ENCODE measurements at regions not wholly inside any gene's neighbourhood (a gene's known extent, or its start where the extent isn't known, plus 50 kb on each side); places are given as distances from the start of the nearest gene placed in this dataset.

- no peak for DNase-seq (ENCODE audit: low read depth in 2 of 2)
Measured at GRCh38 chr3:80055306-80055705, 287.5 kb upstream of the ROBO1 start.

DNA sequence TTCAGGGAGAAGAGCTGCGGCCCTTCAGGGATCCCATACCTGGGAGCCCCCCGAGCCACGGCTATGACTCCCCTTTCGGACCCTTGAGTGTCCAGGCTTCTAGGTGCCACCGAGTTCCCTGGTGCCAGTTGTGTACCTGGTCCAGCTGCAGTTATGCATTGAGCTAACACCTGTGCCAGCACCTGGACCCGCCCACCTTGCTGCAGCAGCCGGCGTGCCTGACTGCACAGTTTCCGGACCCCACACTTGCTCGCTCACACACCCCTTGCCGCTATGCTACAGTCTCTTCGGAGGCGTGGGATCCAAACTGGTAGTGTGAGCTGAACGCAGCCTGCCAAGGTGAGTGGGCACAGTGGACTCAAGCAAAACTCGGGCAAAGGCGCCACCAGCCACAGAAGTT lies 284.5 kb upstream of the ROBO1 start:
- no peak for DNase-seq (ENCODE audit: low read depth in 2 of 2)

GRCh38 chr3:80051602-80051962 lies 283.8 kb upstream of the ROBO1 start:
- DNase-seq (ENCODE audit: low read depth in 2 of 2): no peak

DNA sequence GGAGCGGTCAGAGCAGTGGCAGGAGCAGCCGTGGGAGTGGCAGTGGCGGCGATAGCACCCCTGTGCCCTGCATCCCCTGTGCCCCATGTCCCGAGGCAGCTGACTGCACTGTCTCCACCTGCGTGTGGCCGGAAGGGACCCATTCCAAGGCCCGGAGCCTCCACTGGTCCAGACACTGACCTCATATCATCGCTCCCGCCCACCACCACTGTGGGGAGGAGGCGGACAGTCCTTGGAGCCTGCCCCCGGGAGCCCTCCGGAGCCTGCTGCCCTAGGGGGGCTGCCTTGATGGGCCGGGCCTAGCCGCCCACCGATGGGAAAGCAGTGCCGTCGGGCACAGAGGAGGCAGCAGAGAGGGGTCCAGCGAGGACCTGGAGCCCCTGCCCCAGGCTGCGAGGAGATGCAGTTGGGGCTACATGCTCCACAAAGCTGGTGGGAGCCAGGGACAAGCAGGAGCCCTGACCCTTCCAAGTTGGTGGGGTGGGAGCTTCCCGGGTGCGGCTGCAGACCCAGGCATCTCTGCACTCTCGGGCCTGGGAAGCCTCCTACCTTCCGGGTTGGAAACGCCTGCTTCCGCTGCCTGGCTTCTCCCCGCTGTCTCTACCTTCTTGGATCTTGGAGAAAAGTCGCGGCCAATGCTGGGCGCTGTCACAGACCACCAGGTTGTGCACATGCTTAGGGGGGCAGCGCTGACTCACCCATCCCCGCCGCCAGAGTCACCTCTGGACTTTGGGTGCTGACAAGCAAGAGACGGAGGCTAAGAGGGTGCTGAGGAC lies 283.2 kb upstream of the ROBO1 start:
- no peak for DNase-seq (ENCODE audit: low read depth in 2 of 2)

DNA sequence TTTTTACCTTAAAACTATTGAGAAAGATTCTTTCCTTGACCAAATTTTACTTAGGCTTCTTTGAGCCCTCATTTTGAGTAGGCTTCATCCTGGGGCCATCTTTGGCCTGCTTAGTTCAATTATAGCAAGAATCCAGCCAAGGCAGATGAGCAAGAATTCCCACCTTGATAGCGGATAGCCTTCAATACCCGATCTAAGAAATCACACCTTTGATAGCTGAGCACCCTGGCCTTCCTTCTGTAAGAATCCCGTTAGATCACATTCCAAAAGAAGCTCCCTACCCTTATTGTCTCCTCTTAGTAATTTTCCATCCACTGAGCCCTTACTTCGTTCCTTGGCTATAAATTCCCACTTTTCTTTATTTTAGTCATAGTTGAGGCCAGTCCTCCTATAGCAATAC lies 275.4 kb upstream of the ROBO1 start:
- no peak for DNase-seq (ENCODE audit: low read depth in 2 of 2)

GRCh38 chr3:80040067-80040466 lies 272.3 kb upstream of the ROBO1 start:
- no peak for DNase-seq (ENCODE audit: low read depth in 2 of 2)

DNA sequence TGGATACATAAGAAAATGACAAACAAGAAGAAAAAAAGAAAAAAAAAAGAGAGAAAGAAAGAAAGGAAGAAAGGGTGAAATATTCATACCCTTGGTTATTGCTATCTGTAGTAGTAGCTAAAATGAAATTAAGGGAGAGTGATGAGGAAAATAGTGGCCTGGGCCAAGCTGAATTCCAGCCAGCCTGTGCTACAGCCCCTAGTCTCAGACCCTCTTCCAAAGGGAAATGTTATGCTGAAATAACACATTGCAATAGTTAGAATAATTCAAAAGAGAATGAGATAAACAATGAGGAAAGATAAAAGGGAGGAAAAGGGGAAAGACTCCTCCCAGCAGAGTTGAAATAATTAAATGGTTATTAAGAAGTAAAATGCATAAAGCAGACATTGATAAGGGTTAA lies 268.4 kb upstream of the ROBO1 start:
- DNase-seq (ENCODE audit: low read depth in 2 of 2): no peak

GRCh38 chr3:80035021-80035420 lies 267.2 kb upstream of the ROBO1 start:
- DNase-seq (ENCODE audit: low read depth in 2 of 2): no peak

DNA sequence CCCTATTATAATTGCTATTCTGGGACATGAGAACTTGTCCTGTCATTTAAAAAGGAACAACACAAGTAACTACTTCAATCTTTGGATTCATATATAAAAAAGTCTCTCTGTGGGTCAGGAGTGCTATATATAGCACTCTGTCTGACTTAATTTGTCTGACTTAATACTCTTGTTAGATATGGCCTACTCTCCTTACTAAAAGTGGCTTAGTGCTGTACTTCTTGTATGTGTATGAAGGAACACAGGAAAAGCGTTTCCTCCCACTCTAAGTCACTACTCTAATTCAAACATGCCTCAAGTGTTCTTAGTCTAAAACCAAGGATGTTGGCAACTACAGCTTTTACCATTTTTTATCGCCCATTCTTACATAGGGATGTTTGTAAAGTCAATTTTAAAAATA lies 255.2 kb upstream of the ROBO1 start:
- DNase-seq (ENCODE audit: low read depth in 2 of 2): no peak

DNA sequence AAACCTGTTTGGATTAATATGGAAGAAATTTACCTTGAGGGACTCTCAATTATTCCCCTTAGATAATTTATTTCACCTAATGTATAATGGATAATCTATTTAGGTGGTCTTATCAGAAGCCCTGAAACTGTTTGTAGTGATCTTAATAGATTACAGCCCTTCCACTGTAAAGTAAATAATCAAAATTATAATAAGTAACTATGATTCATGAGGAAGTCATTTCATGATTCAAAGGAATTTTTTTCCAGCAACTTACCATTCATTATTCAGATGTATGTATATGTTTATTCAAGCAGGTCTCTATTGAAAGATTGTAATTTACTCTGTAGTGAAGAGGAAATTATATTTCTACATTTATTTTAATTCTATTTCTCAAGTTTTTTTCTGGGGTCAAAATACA lies 250.6 kb upstream of the ROBO1 start:
- DNase-seq (ENCODE audit: low read depth in 2 of 2): no peak

GRCh38 chr3:80017369-80017768 lies 249.6 kb upstream of the ROBO1 start:
- DNase-seq (ENCODE audit: low read depth in 2 of 2): no peak

- DNase-seq (ENCODE audit: low read depth in 2 of 2): no peak
Measured at GRCh38 chr3:80014576-80014975, 246.8 kb upstream of the ROBO1 start.

DNA sequence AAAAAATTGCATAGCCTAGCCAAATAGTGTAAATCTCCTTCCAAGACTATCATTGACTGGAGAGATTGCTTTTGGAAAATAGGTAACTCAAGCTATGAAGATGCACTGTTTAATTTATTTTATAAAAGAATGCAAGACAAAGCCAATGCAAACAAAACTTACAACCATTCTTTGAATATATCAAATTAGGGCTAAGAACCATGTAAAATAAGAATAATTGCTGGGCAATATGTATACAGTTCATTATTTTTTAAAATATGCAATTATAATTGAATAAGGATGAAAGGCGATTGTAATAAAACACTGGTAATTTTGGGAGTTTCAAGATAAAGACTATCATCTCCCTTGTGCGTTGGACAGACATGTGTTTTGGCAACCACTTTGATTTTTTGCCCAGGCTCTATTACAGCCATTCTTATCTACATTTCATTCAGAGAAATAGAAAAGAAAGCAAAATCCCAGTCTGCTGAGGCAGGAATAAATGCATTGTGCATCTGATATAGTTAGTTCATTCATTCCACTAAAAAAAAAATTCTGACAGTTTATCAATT lies 242.3 kb upstream of the ROBO1 start:
- DNase-seq (ENCODE audit: low read depth in 2 of 2): no peak

- no peak for DNase-seq (ENCODE audit: low read depth in 2 of 2)
Measured at GRCh38 chr3:80007522-80007921, 239.7 kb upstream of the ROBO1 start.

GRCh38 chr3:80006315-80006714 lies 238.5 kb upstream of the ROBO1 start:
- no peak for DNase-seq (ENCODE audit: low read depth in 2 of 2)

- no peak for DNase-seq (ENCODE audit: low read depth in 2 of 2)
Measured at GRCh38 chr3:80000022-80000421, 232.2 kb upstream of the ROBO1 start.

GRCh38 chr3:79994397-79994796 lies 226.6 kb upstream of the ROBO1 start:
- no peak for DNase-seq (ENCODE audit: low read depth in 2 of 2)

- no peak for DNase-seq (ENCODE audit: low read depth in 2 of 2)
Measured at GRCh38 chr3:79986338-79986737, 218.5 kb upstream of the ROBO1 start.

- DNase-seq (ENCODE audit: low read depth in 2 of 2): no peak
Measured at GRCh38 chr3:79985816-79986215, 218.0 kb upstream of the ROBO1 start.

DNA sequence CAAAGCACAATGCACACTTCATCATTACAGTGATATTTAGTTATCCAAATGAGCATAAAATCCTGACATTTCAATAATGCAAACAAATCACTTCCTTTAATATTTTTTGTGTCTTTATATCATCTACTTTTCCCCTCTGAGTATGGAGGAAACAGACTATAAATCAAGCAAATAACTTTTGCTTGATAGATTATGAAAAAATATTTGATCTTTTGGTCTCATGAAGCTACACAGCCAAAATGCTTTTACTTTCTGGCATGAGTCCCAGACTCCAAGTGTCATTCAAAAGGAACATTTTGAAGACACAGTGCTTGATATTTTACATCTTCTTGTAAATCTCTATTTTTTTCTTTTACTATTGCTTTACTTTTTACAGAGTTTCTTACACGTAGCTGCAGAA lies 215.3 kb upstream of the ROBO1 start:
- no peak for DNase-seq (ENCODE audit: low read depth in 2 of 2)

- DNase-seq (ENCODE audit: low read depth in 2 of 2): no peak
Measured at GRCh38 chr3:79979990-79980389, 212.2 kb upstream of the ROBO1 start.

DNA sequence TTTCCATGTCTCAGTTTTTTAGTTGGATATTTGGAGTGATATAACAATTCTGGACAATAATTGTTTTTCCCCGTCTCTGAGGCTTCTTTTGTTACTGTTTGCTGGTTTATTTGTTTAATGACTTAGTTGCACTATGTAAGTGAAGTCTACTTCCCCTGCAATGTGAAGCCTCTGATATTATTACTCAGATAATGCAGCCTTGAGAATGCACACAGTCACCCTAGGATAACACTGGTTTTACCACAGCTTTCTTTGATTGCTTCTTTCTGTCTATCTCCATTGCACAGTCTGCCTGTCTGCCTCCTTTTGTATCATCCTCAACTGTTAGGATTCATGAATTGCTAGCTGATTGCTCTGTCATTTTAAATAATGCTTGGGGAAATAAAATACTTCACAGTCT lies 208.7 kb upstream of the ROBO1 start:
- no peak for DNase-seq (ENCODE audit: low read depth in 2 of 2)

- no peak for DNase-seq (ENCODE audit: low read depth in 2 of 2)
Measured at GRCh38 chr3:79973917-79974595, 206.3 kb upstream of the ROBO1 start.

Data from stimulated activated CD4-positive, alpha-beta T cell treated with anti-CD3 and anti-CD28 coated beads, Interleukin-15, amount 100 ng/mL, for 48 hours (primary cell).